BLaER1 treated with 17β-estradiol and CSF1 and Interleukin-3, amounts not matched to agents 10 nM and 100 nM (cell line): ENCODE measurements at regions not wholly inside any gene's neighbourhood (a gene's known extent, or its start where the extent isn't known, plus 50 kb on each side); places are given as distances from the start of the nearest gene placed in this dataset.
A peak's percentile ranks its signal among the peaks of the same experiment; 100 is the strongest.

Source experiments
- H3K27ac ChIP-seq, 11 experiments: shearing (Covaris generic); formaldehyde crosslinking; 2 replicates each; pipeline ENCODE4 v1.8.1; 2022
- H3K27me3 ChIP-seq, 11 experiments: shearing (Covaris generic); formaldehyde crosslinking; 2 replicates each; pipeline ENCODE4 v1.8.1; 2022
- H3K36me3 ChIP-seq, 11 experiments: shearing (Covaris generic); formaldehyde crosslinking; 2 replicates each; pipeline ENCODE4 v1.8.1; 2022
- H3K4me1 ChIP-seq, 10 experiments: shearing (Covaris generic); formaldehyde crosslinking; 2 replicates each; pipeline ENCODE4 v1.8.1; 2022
- H3K4me2 ChIP-seq, 11 experiments: shearing (Covaris generic); formaldehyde crosslinking; 2 replicates each; pipeline ENCODE4 v1.8.1; 2022
- H3K4me3 ChIP-seq, 10 experiments: shearing (Covaris generic); formaldehyde crosslinking; 2 replicates each; pipeline ENCODE4 v1.8.1; 2022
- H3K9ac ChIP-seq, 11 experiments: shearing (Covaris generic); formaldehyde crosslinking; 2 replicates each; pipeline ENCODE4 v1.8.1; 2022
- H3K9me3 ChIP-seq, 11 experiments: shearing (Covaris generic); formaldehyde crosslinking; replicated peaks in 1 of 11; 2 replicates each; pipeline ENCODE4 v1.8.1; 2022
- H4K20me1 ChIP-seq, 11 experiments: shearing (Covaris generic); formaldehyde crosslinking; 2 replicates each; pipeline ENCODE4 v1.8.1; 2022
- Cebpa-rat ChIP-seq, 11 experiments: shearing (Covaris generic); IDR thresholded peaks; 2 replicates each; pipeline ENCODE4 v1.8.1; 2022

DNA sequence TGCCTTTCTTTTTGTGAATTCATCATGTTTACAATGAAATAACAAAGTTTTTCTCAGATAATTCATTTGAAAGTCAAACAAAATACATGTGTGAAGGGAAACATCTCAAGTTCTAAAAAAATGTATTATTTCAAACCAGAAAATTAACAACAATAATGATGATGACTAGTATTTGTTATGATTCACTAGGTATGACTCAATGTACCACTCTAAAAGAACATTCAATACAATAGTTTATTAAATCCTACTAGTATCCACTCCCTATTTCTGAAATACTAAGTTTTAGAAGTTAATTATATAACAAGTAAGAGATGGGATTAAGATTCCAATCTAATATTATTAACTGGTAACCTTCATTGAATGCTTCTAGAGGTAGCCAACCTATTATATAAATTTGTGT lies 1444.8 kb upstream of the CDH8 start:
- no peaks in the 10 kb centered on the region for H4K20me1 ChIP-seq
- H3K9ac ChIP-seq, result no peak overlapping the region
- no peak overlapping the region for H3K4me2 ChIP-seq
- no peak overlapping the region for H3K27ac ChIP-seq
- H3K36me3 ChIP-seq, result no peaks in the 10 kb centered on the region
- no peaks in the 10 kb centered on the region for H3K4me1 ChIP-seq
- no peaks in the 10 kb centered on the region for H3K27me3 ChIP-seq
- TF ChIP-seq Cebpa-rat (IDR thresholded peaks at IDR 0.05), result no peak
- H3K4me3 ChIP-seq, result no peak overlapping the region
- H3K9me3 ChIP-seq, result no peaks in the 10 kb centered on the region

DNA sequence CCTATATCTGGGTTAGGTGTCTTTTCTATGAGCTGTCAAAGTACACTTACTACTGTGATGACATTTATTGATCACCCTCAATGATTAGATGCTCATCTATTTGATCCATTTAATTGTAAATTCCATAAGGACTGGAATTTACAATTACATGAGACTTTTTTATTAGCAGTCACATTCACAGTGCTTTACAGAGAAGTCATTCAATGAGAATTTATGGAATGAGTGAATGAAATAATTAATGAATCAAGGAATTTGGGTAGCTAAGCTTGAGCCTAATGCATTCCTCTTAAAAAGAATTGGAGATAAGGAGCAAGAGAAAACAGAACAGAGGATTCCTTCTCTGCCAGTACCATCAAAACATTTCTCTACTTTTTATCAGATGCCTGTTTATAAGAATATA lies 1437.5 kb upstream of the CDH8 start:
- no peaks in the 10 kb centered on the region for H3K27me3 ChIP-seq
- H3K27ac ChIP-seq, result no peak overlapping the region
- no peaks in the 10 kb centered on the region for H3K9me3 ChIP-seq
- no peak for TF ChIP-seq Cebpa-rat (IDR thresholded peaks at IDR 0.05)
- no peaks in the 10 kb centered on the region for H3K36me3 ChIP-seq
- H3K9ac ChIP-seq, result no peak overlapping the region
- no peaks in the 10 kb centered on the region for H4K20me1 ChIP-seq
- H3K4me2 ChIP-seq, result no peak overlapping the region
- H3K4me1 ChIP-seq, result no peaks in the 10 kb centered on the region
- H3K4me3 ChIP-seq, result no peak overlapping the region

DNA sequence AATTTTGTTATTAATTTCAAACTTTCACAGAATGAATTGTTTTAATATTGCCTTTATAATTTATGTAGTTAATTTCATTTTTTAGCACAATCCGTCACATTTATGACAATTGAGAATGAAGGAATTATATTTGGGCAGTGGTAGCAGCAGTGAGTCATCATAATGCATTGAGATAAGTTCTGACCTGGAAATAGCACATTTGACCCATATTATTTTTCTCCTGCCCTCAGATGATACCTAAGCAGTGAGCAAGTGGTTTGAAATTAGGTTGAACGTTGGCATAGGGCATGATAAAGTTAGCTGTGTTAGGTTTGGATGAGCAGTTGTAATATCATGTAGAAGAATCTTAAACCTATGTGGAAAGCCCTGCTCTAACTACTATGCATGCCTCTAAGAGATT lies 1431.3 kb upstream of the CDH8 start:
- Histone ChIP-seq H3K27ac (no peak overlapping the region), H3K9me3 (no peaks in the 10 kb centered on the region), H3K27me3 (no peaks in the 10 kb centered on the region), H3K9ac (no peak overlapping the region), H3K4me1 (no peaks in the 10 kb centered on the region), H3K4me3 (no peak overlapping the region), H3K4me2 (no peak overlapping the region), H4K20me1 (no peaks in the 10 kb centered on the region), H3K36me3 (no peaks in the 10 kb centered on the region)
- TF ChIP-seq Cebpa-rat (IDR thresholded peaks at IDR 0.05), result no peak

DNA sequence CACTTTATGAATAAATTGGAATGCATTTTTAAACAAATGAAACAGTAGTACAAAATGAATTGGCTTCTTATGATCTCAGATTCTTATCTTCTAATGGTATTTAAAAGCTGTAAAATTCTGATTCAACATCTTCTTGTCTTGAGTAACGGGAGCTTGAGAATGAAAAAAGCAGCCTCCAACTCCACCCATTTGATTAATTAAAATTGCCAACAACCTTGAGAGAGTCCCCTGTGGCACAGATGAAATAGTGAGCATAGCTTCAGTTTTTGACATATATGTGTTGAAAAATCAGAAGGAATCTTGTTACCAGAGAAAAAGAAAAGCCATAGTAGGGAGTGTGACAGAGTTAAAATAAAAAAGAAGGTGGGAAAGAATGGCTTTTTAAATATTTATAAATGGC lies 1426.1 kb upstream of the CDH8 start:
- Histone ChIP-seq H3K4me1 (no peaks in the 10 kb centered on the region), H3K36me3 (no peaks in the 10 kb centered on the region), H4K20me1 (no peaks in the 10 kb centered on the region), H3K4me2 (no peak overlapping the region), H3K27ac (no peak overlapping the region), H3K27me3 (no peaks in the 10 kb centered on the region), H3K4me3 (no peak overlapping the region), H3K9ac (no peak overlapping the region), H3K9me3 (no peaks in the 10 kb centered on the region)
- no peak for TF ChIP-seq Cebpa-rat (IDR thresholded peaks at IDR 0.05)

GRCh38 chr16:63461248-63461841 lies 1425.1 kb upstream of the CDH8 start:
- Histone ChIP-seq H3K27me3 (no peaks in the 10 kb centered on the region), H3K4me2 (no peak overlapping the region), H3K36me3 (no peaks in the 10 kb centered on the region), H3K27ac (no peak overlapping the region), H3K4me3 (no peak overlapping the region), H3K9me3 (no peaks in the 10 kb centered on the region), H3K9ac (0 out of 22 replicates have a peak overlapping the region, but pooled peaks of 1 of the 11 experiments have one; percentile 30), H3K4me1 (no peaks in the 10 kb centered on the region), H4K20me1 (no peaks in the 10 kb centered on the region)
- TF ChIP-seq Cebpa-rat (IDR thresholded peaks at IDR 0.05), result no peak

DNA sequence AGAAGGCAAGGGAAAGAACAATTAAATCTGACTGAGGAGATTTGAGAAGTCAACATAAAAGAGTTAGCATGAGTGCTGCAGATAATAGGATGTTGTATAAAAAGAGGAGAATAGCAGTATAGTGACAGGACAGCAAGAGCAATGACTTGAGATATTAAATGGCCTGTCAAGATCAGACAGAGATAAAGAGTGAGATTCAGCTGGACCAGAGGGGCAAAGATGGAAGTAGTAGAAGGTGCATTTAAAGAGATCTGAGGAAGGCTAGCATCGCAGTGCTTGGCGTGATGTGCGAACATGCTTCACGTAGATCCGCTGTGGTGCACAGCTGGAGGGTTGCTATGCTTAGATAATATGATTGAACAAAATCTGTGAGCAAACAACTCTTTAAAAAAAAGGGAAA lies 1422.6 kb upstream of the CDH8 start:
- no peak for TF ChIP-seq Cebpa-rat (IDR thresholded peaks at IDR 0.05)
- no peak overlapping the region for H3K9ac ChIP-seq
- H3K4me1 ChIP-seq, result no peaks in the 10 kb centered on the region
- H3K27me3 ChIP-seq, result no peaks in the 10 kb centered on the region
- H3K9me3 ChIP-seq, result no peaks in the 10 kb centered on the region
- no peak overlapping the region for H3K4me2 ChIP-seq
- no peak overlapping the region for H3K27ac ChIP-seq
- H3K4me3 ChIP-seq, result no peak overlapping the region
- H3K36me3 ChIP-seq, result no peaks in the 10 kb centered on the region
- H4K20me1 ChIP-seq, result no peaks in the 10 kb centered on the region

DNA sequence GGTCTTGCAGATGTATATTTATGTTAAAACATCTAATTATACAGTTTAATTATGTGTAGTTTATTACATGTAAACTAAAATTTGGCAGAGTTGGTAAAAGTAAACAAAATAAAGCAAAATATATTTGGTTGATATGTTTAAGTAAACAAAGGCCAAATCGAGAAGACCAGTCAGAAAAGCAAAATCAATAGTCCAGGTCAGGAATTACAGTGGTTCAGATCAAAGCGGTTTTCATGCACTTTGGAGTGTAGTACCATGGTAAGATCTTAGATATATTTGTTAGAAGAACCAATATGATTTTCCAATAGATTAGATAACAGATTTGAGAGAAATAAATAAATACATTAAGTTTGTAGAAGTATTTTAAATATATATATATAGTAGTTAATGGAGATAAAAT lies 1421.6 kb upstream of the CDH8 start:
- no peak overlapping the region for H3K4me3 ChIP-seq
- no peak for TF ChIP-seq Cebpa-rat (IDR thresholded peaks at IDR 0.05)

GRCh38 chr16:63453261-63453660 lies 1417.0 kb upstream of the CDH8 start:
- Histone ChIP-seq H3K4me2 (no peak overlapping the region), H3K27me3 (no peaks in the 10 kb centered on the region)
- no peak for TF ChIP-seq Cebpa-rat (IDR thresholded peaks at IDR 0.05)

More for the DNA sequence above, 1421.6 kb upstream of the CDH8 start:
- Histone ChIP-seq H3K4me1 (no peaks in the 10 kb centered on the region), H3K4me2 (no peak overlapping the region), H3K36me3 (no peaks in the 10 kb centered on the region), H3K9me3 (no peaks in the 10 kb centered on the region), H3K9ac (no peak overlapping the region), H3K27ac (no peak overlapping the region), H4K20me1 (no peaks in the 10 kb centered on the region), H3K27me3 (no peaks in the 10 kb centered on the region)

DNA sequence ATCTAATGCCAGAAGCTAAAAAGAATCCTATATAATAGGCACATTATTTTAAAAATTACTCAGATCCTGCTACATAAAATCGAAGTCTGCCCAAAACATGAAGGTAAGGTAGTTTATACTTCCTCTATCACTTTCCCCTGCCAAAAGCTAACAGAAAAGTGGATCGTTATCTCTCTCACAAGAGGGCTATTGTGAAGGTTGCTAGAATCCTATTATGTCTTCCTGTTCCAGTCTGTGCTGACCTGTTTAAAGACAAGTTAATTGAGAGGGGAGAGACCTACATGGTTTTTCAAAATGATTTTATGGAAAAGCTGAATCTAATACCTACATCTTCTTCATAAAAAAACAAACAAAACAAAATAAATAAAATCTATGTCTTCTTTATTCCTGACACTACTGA lies 1410.9 kb upstream of the CDH8 start:
- no peak for TF ChIP-seq Cebpa-rat (IDR thresholded peaks at IDR 0.05)
- no peak overlapping the region for H3K9ac ChIP-seq
- H3K4me1 ChIP-seq, result no peaks in the 10 kb centered on the region
- no peaks in the 10 kb centered on the region for H3K9me3 ChIP-seq
- H3K27me3 ChIP-seq, result no peaks in the 10 kb centered on the region
- no peak overlapping the region for H3K27ac ChIP-seq
- H3K36me3 ChIP-seq, result no peaks in the 10 kb centered on the region
- no peaks in the 10 kb centered on the region for H4K20me1 ChIP-seq
- H3K4me2 ChIP-seq, result no peak overlapping the region
- no peak overlapping the region for H3K4me3 ChIP-seq

More at GRCh38 chr16:63453261-63453660, 1417.0 kb upstream of the CDH8 start:
- Histone ChIP-seq H3K9me3 (no peaks in the 10 kb centered on the region), H3K36me3 (no peaks in the 10 kb centered on the region), H3K9ac (no peak overlapping the region), H3K4me3 (no peak overlapping the region), H4K20me1 (no peaks in the 10 kb centered on the region), H3K4me1 (no peaks in the 10 kb centered on the region), H3K27ac (no peak overlapping the region)

DNA sequence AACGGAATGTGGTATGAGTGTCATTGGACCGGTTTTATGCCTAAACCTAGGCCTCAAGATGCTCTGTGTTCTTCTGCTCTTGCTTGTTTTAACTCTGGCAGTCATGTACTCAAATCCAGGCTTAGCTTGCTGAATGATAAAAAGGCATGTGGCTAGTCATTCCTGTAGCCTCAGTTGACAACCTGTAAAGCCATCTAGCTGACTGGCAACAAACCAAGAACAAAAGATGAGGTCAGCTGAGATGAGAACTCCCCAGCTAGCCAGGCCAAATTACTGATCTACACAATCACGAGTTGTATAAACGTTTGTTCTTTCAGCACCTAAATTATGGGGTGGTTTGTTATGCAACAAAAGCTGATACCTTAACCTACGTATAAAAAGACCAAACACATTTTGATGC lies 1406.0 kb upstream of the CDH8 start:
- Histone ChIP-seq H3K27me3 (no peaks in the 10 kb centered on the region), H3K4me1 (no peaks in the 10 kb centered on the region), H3K4me2 (no peak overlapping the region), H3K4me3 (no peak overlapping the region), H3K9me3 (no peaks in the 10 kb centered on the region), H3K27ac (no peak overlapping the region), H4K20me1 (no peaks in the 10 kb centered on the region), H3K36me3 (no peaks in the 10 kb centered on the region), H3K9ac (no peak overlapping the region)
- TF ChIP-seq Cebpa-rat (IDR thresholded peaks at IDR 0.05), result no peak
